SH-SY5Y (cell line): ENCODE measurements at regions not wholly inside any gene's neighbourhood (a gene's known extent, or its start where the extent isn't known, plus 50 kb on each side); places are given as distances from the start of the nearest gene placed in this dataset.

Experiments
- GATA2 ChIP-seq: IDR thresholded peaks from 2 replicates; pipeline ENCODE4 v1.6.1; 2011; ENCODE audit warnings: mild to moderate bottlenecking, low read depth, low read length
- GATA3 ChIP-seq: IDR thresholded peaks from 2 replicates; pipeline ENCODE4 v1.6.1; 2011; ENCODE audit warnings: low read depth, mild to moderate bottlenecking, low read length, moderate library complexity

- no peak for TF ChIP-seq GATA2
- no peak for TF ChIP-seq GATA3
These were observed 180.2 kb upstream of the DOK6 start for GRCh38 chr18:69220529-69220928.
